ENCODE measurements at regions not wholly inside any gene's neighbourhood (a gene's known extent, or its start where the extent isn't known, plus 50 kb on each side); places are given as distances from the start of the nearest gene placed in this dataset.
"Not testable (repeated sequence)": the region's sequence is repeated elsewhere in the genome, so short reads cannot be mapped to it uniquely, and the experiment has no call there.

- Histone ChIP-seq H3K4me1 (peaks cover 0 to 14% (median 9%) of the 10 kb centered on the region in 4 donors), H3K27me3 (peaks cover 2 to 29% (median 10%) of the 10 kb centered on the region in 3 donors)
- H3K36me3 ChIP-seq; H3K27ac ChIP-seq; DNase-seq; intact Hi-C loops (cut with DNase I); H3K9me3 ChIP-seq; H3K4me3 ChIP-seq: not testable (repeated sequence)
- 6 to 18% methylated on average over 7 of the region's 10 CpGs for WGBS, 2 donors
Measured at GRCh38 chr1:121007755-121008154, 118.2 kb downstream of the PPIAL4A start.

GRCh38 chr1:121008512-121009215 lies 119.1 kb downstream of the PPIAL4A start:
- H3K27ac ChIP-seq; H3K36me3 ChIP-seq; H3K9me3 ChIP-seq; DNase-seq; intact Hi-C loops (cut with DNase I): not testable (repeated sequence)
- peaks cover 0 to 14% (median 9%) of the 10 kb centered on the region in 4 donors for H3K4me1 ChIP-seq
- H3K27me3 ChIP-seq, result peaks cover 2 to 29% (median 10%) of the 10 kb centered on the region in 3 donors
- WGBS, 2 donors, result 11 to 14% methylated on average over 43 of the region's 46 CpGs
- peak overlapping the region in 2 of 4 donors; percentile 19 to 27 for H3K4me3 ChIP-seq

GRCh38 chr1:121009216-121010057 lies 119.9 kb downstream of the PPIAL4A start:
- intact Hi-C loops (cut with DNase I); H3K9me3 ChIP-seq; H3K27ac ChIP-seq; H3K36me3 ChIP-seq: not testable (repeated sequence)
- peak; percentile 55 for DNase-seq
- WGBS, 2 donors, result 9 to 24% methylated on average over 54 to 59 of the region's 59 CpGs
- Histone ChIP-seq H3K27me3 (peaks cover 2 to 29% (median 10%) of the 10 kb centered on the region in 3 donors), H3K4me3 (peak overlapping the region in 2 of 4 donors; percentile 19 to 27), H3K4me1 (peaks cover 0 to 14% (median 9%) of the 10 kb centered on the region in 4 donors)

- intact Hi-C loops (cut with DNase I); H3K27ac ChIP-seq; DNase-seq; H3K36me3 ChIP-seq; H3K4me3 ChIP-seq; H3K9me3 ChIP-seq: not testable (repeated sequence)
- H3K4me1 ChIP-seq, result peaks cover 0 to 14% (median 9%) of the 10 kb centered on the region in 4 donors
- H3K27me3 ChIP-seq, result peaks cover 2 to 29% (median 10%) of the 10 kb centered on the region in 3 donors
- 50 to 78% methylated on average over 9 to 10 of the region's 22 CpGs for WGBS, 2 donors
Measured at GRCh38 chr1:121010141-121010540, 120.6 kb downstream of the PPIAL4A start.

GRCh38 chr1:121013181-121013580 lies 123.6 kb downstream of the PPIAL4A start:
- DNase-seq; intact Hi-C loops (cut with DNase I); H3K9me3 ChIP-seq; H3K36me3 ChIP-seq; H3K4me3 ChIP-seq; H3K27ac ChIP-seq: not testable (repeated sequence)
- WGBS, 2 donors, result 12 to 64% methylated on average over 1 of the region's 1 CpG
- Histone ChIP-seq H3K27me3 (peaks cover 0 to 14% (median 6%) of the 10 kb centered on the region in 3 donors), H3K4me1 (peaks cover 0 to 12% (median 8%) of the 10 kb centered on the region in 4 donors)

GRCh38 chr1:121016182-121017028 lies 126.8 kb downstream of the PPIAL4A start:
- H3K4me3 ChIP-seq; H3K9me3 ChIP-seq; H3K36me3 ChIP-seq; H3K4me1 ChIP-seq; H3K27me3 ChIP-seq; DNase-seq; intact Hi-C loops (cut with DNase I); H3K27ac ChIP-seq: not testable (repeated sequence)
- 40 to 69% methylated on average over 19 to 20 of the region's 32 CpGs for WGBS, 2 donors

GRCh38 chr1:121019715-121020349 lies 130.3 kb downstream of the PPIAL4A start:
- H3K4me3 ChIP-seq; DNase-seq; H3K4me1 ChIP-seq; H3K36me3 ChIP-seq; H3K27ac ChIP-seq; intact Hi-C loops (cut with DNase I); H3K27me3 ChIP-seq; H3K9me3 ChIP-seq: not testable (repeated sequence)
- 35 to 69% methylated on average over 7 of the region's 17 CpGs for WGBS, 2 donors
- TF ChIP-seq CTCF (IDR thresholded peaks at IDR 0.05), result peak in 1 of 4 experiments; percentile 8

- peak; percentile 71 for DNase-seq
- peak overlapping the region in 3 of 4 donors; percentile 23 to 38 (median 35) for H3K4me3 ChIP-seq
- H3K27me3 ChIP-seq; H3K36me3 ChIP-seq; intact Hi-C loops (cut with DNase I); H3K9me3 ChIP-seq; H3K4me1 ChIP-seq: not testable (repeated sequence)
- 30 to 53% methylated on average over 27 to 28 of the region's 37 CpGs for WGBS, 2 donors
- peak overlapping the region in 1 of 4 donors; percentile 25 for H3K27ac ChIP-seq
Measured at GRCh38 chr1:121020350-121021236, 131.0 kb downstream of the PPIAL4A start.

- 28 to 48% methylated on average over 3 to 6 of the region's 6 CpGs for WGBS, 2 donors
- H3K27me3 ChIP-seq; H3K27ac ChIP-seq; intact Hi-C loops (cut with DNase I); H3K36me3 ChIP-seq; H3K4me1 ChIP-seq; DNase-seq; H3K9me3 ChIP-seq; H3K4me3 ChIP-seq: not testable (repeated sequence)
Measured at GRCh38 chr1:121021716-121022115, 132.1 kb downstream of the PPIAL4A start.

GRCh38 chr1:121032878-121033494 lies 143.4 kb downstream of the PPIAL4A start:
- H3K9me3 ChIP-seq; H3K4me1 ChIP-seq; intact Hi-C loops (cut with DNase I); DNase-seq; H3K27ac ChIP-seq; H3K4me3 ChIP-seq; H3K27me3 ChIP-seq; H3K36me3 ChIP-seq: not testable (repeated sequence)
- WGBS, 2 donors, result 40 to 65% methylated on average over 3 of the region's 3 CpGs

Measured in sigmoid colon (tissue), 6 donors.